ENCODE measurements at regions not wholly inside any gene's neighbourhood (a gene's known extent, or its start where the extent isn't known, plus 50 kb on each side); places are given as distances from the start of the nearest gene placed in this dataset.
A peak's percentile ranks its signal among the peaks of the same experiment; 100 is the strongest.
"Not testable (repeated sequence)": the region's sequence is repeated elsewhere in the genome, so short reads cannot be mapped to it uniquely, and the experiment has no call there.

GRCh38 chr4:162782778-162783525 lies 383.7 kb downstream of the NAF1 start:
- intact Hi-C loops (cut with DNase I) = no loop called here
- ATAC-seq (no peak), DNase-seq (no peak)

- ATAC-seq = no peak
These were observed 384.5 kb downstream of the NAF1 start for GRCh38 chr4:162782096-162782777.

GRCh38 chr4:162770761-162771490 lies 395.8 kb downstream of the NAF1 start:
- intact Hi-C loops (cut with DNase I) = no loop called here

More at GRCh38 chr4:162782096-162782777, 384.5 kb downstream of the NAF1 start:
- intact Hi-C loops (cut with DNase I) = no loop called here
- DNase-seq = no peak

GRCh38 chr4:162767083-162767482 lies 399.6 kb downstream of the NAF1 start:
- ATAC-seq (no peak), DNase-seq (no peak)
- intact Hi-C loops (cut with DNase I) = no loop called here

More at GRCh38 chr4:162770761-162771490, 395.8 kb downstream of the NAF1 start:
- ATAC-seq (no peak), DNase-seq (no peak)

- intact Hi-C loops (cut with DNase I) = no loop called here
- ATAC-seq = no peak
- DNase-seq = no peak
These were observed 404.7 kb downstream of the NAF1 start for GRCh38 chr4:162761965-162762364.

GRCh38 chr4:162740228-162740627 lies 426.5 kb downstream of the NAF1 start:
- ATAC-seq; intact Hi-C loops (cut with DNase I); DNase-seq: not testable (repeated sequence)

GRCh38 chr4:162739596-162739995 lies 427.1 kb downstream of the NAF1 start:
- DNase-seq; intact Hi-C loops (cut with DNase I); ATAC-seq: not testable (repeated sequence)

- intact Hi-C loops (cut with DNase I) = no loop called here
- ATAC-seq (no peak), DNase-seq (no peak)
These were observed 433.8 kb downstream of the NAF1 start for GRCh38 chr4:162732876-162733275.

GRCh38 chr4:162727766-162728165 lies 438.9 kb downstream of the NAF1 start:
- intact Hi-C loops (cut with DNase I) = no loop called here
- no peak for ATAC-seq
- DNase-seq = no peak

- intact Hi-C loops (cut with DNase I) = no loop called here
- ATAC-seq (no peak), DNase-seq (no peak)
These were observed 439.5 kb downstream of the NAF1 start for GRCh38 chr4:162727232-162727631.

- no peak for DNase-seq
- intact Hi-C loops (cut with DNase I) = no loop called here
- no peak for ATAC-seq
These were observed 451.3 kb downstream of the NAF1 start for GRCh38 chr4:162715401-162715800.

GRCh38 chr4:162707962-162708361 lies 458.7 kb downstream of the NAF1 start:
- no peak for DNase-seq
- no peak for ATAC-seq
- intact Hi-C loops (cut with DNase I) = no loop called here

GRCh38 chr4:162706632-162707031 lies 460.1 kb downstream of the NAF1 start:
- intact Hi-C loops (cut with DNase I) = no loop called here
- DNase-seq (no peak), ATAC-seq (no peak)

GRCh38 chr4:162706051-162706450 lies 460.6 kb downstream of the NAF1 start:
- DNase-seq (no peak), ATAC-seq (peak; percentile 63 to 84)
- intact Hi-C loops (cut with DNase I) = no loop called here

GRCh38 chr4:162705130-162705803 lies 461.4 kb downstream of the NAF1 start:
- intact Hi-C loops (cut with DNase I) = no loop called here
- peak; percentile 41 to 51 for ATAC-seq
- no peak for DNase-seq

GRCh38 chr4:162700815-162701361 lies 465.8 kb downstream of the NAF1 start:
- DNase-seq (no peak), ATAC-seq (no peak)
- intact Hi-C loops (cut with DNase I) = no loop called here

- DNase-seq = no peak
- intact Hi-C loops (cut with DNase I) = no loop called here
- ATAC-seq = no peak
These were observed 466.3 kb downstream of the NAF1 start for GRCh38 chr4:162700358-162700757.

- DNase-seq (no peak), ATAC-seq (no peak)
- intact Hi-C loops (cut with DNase I) = no loop called here
These were observed 467.1 kb downstream of the NAF1 start for GRCh38 chr4:162699629-162700028.

GRCh38 chr4:162685410-162685809 lies 481.3 kb downstream of the NAF1 start:
- no peak for ATAC-seq
- intact Hi-C loops (cut with DNase I) = no loop called here
- DNase-seq = no peak

All from left cardiac atrium (tissue), 4 donors.